Breast epithelium (tissue), 3 donors: ENCODE measurements at regions not wholly inside any gene's neighbourhood (a gene's known extent, or its start where the extent isn't known, plus 50 kb on each side); places are given as distances from the start of the nearest gene placed in this dataset.

Experiments used
- POLR2AphosphoS5 ChIP-seq, 3 donors: sonication (generic); formaldehyde crosslinking; IDR thresholded peaks; one replicate each; pipeline ENCODE4 v1.6.1; 2017; ENCODE audit warnings: antibody characterized with exemption in 3 of 3
- TF ChIP-seq, protein P1 (sequence below), 3 donors: fragments of 450-650 bp; IDR thresholded peaks; one replicate each; pipeline ENCODE4 v1.5.1; 2016 to 2017; ENCODE audit warnings: antibody characterized with exemption in 3 of 3, mild to moderate bottlenecking in 3 of 3, moderate library complexity in 3 of 3

GRCh38 chr12:105425254-105426174 is 95.0 kb downstream of the C12orf75 start:
- no peak for TF ChIP-seq POLR2AphosphoS5 (IDR thresholded peaks at IDR 0.05)
- TF ChIP-seq, protein P1, sequence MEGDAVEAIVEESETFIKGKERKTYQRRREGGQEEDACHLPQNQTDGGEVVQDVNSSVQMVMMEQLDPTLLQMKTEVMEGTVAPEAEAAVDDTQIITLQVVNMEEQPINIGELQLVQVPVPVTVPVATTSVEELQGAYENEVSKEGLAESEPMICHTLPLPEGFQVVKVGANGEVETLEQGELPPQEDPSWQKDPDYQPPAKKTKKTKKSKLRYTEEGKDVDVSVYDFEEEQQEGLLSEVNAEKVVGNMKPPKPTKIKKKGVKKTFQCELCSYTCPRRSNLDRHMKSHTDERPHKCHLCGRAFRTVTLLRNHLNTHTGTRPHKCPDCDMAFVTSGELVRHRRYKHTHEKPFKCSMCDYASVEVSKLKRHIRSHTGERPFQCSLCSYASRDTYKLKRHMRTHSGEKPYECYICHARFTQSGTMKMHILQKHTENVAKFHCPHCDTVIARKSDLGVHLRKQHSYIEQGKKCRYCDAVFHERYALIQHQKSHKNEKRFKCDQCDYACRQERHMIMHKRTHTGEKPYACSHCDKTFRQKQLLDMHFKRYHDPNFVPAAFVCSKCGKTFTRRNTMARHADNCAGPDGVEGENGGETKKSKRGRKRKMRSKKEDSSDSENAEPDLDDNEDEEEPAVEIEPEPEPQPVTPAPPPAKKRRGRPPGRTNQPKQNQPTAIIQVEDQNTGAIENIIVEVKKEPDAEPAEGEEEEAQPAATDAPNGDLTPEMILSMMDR (IDR thresholded peaks at IDR 0.05): no peak
